ENCODE measurements at regions not wholly inside any gene's neighbourhood (a gene's known extent, or its start where the extent isn't known, plus 50 kb on each side); places are given as distances from the start of the nearest gene placed in this dataset.

DNA sequence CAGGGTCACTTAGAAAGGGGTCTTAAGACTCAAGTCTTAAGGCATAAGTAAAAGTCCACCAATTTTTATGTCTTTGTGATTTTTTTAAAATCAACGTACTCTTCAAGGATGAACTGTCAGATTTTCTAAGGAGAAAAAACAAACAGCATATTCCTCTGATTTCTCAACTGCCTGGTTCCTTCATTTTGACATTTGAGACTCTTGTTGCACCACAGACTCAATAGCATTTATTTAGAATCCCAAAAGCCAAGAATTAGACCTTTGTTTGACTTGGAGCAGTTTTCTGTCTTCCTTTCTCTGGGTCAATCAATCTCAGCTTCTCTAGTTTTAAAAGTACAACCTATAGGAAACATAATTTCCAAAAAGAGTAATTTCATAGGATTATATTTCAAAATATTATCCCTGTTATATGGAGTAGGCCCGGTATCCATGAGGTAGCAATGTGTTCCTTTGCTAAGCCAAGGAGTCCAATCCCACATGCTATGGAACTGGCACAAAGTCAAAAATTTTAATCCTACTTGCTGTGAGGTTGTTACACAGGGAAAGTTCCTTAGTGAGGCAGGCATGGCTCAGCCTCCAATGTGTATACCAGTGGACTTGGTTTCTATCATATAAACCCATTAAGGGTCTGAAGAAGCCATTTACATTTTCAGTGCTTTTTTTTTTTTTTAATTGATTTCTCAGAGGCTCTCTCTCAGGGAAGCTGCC, 405.7 kb downstream of the KIF16B start:
- no peak overlapping the region for H3K4me3 ChIP-seq (ENCODE audit: low read length)
- TF ChIP-seq, protein P1, sequence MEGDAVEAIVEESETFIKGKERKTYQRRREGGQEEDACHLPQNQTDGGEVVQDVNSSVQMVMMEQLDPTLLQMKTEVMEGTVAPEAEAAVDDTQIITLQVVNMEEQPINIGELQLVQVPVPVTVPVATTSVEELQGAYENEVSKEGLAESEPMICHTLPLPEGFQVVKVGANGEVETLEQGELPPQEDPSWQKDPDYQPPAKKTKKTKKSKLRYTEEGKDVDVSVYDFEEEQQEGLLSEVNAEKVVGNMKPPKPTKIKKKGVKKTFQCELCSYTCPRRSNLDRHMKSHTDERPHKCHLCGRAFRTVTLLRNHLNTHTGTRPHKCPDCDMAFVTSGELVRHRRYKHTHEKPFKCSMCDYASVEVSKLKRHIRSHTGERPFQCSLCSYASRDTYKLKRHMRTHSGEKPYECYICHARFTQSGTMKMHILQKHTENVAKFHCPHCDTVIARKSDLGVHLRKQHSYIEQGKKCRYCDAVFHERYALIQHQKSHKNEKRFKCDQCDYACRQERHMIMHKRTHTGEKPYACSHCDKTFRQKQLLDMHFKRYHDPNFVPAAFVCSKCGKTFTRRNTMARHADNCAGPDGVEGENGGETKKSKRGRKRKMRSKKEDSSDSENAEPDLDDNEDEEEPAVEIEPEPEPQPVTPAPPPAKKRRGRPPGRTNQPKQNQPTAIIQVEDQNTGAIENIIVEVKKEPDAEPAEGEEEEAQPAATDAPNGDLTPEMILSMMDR (conservative IDR thresholded peaks at IDR 0.05; ENCODE audit: low read length): no peak
- no peak for DNase-seq (ENCODE audit: low read depth)

DNA sequence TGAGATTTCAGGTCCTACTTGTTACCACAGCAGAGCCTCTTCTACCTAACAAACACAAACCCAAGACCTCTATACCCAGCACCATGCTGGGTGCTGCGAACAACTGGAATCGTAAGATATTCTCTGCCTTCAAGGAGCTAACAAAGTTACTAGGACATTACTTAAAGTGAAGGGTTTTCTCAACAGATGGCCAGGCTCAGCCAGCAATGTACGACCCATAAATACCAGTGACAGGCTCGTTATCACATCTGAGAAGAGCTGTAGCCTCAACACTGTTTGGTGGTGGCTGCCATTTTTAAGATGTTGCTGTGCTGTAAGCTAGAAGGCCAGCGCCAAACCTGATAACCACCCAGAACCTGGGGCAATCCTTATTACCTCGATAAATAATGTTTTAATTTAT, 406.5 kb downstream of the KIF16B start:
- TF ChIP-seq, protein P1 (conservative IDR thresholded peaks at IDR 0.05; ENCODE audit: low read length): no peak
- no peak overlapping the region for H3K4me3 ChIP-seq (ENCODE audit: low read length)
- no peak for DNase-seq (ENCODE audit: low read depth)

GRCh38 chr20:16158976-16159286, 414.3 kb downstream of the KIF16B start:
- H3K4me3 ChIP-seq (ENCODE audit: low read length): no peak overlapping the region
- no peak for DNase-seq (ENCODE audit: low read depth)
- TF ChIP-seq, protein P1 (conservative IDR thresholded peaks at IDR 0.05; ENCODE audit: low read length): no peak

DNA sequence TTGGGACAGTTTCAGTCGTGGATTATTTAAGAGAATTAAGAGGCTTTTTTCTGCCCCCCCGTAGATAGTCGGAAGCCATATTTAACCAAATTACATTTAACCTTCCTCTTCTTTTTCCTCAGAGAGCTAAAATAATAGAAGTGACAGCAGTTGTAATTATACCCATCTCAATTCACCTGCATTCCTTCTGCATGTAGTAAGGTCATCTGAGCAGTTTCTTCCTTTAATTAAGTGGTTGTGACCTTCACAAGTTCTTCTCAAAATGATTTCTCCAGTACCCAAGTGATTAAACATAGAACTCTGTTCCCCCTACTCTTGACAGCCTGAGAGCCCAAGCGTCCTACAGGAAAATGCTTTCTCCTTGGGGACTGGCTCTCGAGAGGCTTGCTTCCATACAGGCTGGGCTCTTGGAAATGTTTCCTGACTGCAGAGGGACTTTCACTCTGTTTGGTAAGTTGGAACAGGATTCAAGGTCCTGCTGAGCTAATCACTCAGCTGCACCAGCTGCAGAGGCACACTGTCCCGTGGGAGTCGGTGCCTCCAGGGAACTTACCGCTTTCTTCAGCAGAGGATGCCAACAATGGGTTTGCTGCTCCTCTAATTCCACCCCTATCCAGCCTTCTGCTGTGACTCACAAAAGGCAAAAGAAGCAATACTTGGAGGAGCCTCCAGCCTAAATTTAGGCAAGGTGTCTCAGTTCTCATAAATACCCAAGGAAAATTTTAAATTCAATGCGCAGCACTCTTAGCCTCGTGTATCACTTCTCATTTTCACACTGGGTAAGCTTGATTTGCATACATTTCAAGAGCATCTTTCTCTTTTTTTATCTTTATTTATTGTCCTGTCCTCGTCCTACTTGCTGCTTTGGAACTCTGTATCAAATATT, 414.9 kb downstream of the KIF16B start:
- no peak for DNase-seq (ENCODE audit: low read depth)
- TF ChIP-seq, protein P1 (conservative IDR thresholded peaks at IDR 0.05; ENCODE audit: low read length): no peak
- H3K4me3 ChIP-seq (ENCODE audit: low read length): no peak overlapping the region

DNA sequence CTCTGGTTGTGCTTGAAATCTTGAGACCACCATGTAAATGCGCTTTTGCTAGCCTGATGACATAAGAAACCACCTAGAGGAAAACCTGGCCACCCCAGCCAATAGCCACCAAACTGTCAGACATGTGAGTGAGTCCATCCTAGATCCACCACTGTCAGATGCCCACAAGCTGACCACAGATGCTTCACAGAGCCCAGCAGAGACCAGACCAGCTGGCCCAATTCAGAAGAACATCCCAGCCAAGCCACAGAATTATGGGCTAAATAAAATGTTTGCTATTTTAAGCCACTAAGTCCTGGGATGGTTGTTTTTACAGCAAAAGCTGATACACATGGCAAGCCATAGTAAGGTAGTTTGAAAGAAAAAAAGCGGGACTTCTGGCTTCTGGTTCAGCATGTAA, 425.3 kb downstream of the KIF16B start:
- no peak for DNase-seq (ENCODE audit: low read depth)
- H3K4me3 ChIP-seq (ENCODE audit: low read length): no peak overlapping the region
- TF ChIP-seq, protein P1 (conservative IDR thresholded peaks at IDR 0.05; ENCODE audit: low read length): no peak

DNA sequence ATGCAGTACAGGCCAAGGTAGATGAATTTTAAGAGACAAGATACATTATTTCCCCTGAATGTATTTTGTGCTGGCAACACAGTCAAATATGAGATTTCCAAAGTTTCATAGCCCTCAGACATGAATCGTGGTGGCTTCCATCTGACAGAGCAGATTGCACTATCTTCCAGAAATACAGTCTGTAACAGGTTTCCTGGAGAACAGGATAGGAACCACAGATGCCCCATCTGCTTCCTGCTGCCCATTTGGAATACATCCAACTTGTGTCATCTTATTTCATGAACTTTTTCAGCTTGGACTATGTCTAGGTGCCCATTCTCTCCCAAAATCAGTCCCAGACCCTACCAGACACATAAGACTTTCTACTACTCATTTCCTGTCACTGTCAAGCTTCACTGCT, 426.0 kb downstream of the KIF16B start:
- TF ChIP-seq, protein P1 (conservative IDR thresholded peaks at IDR 0.05; ENCODE audit: low read length): no peak
- H3K4me3 ChIP-seq (ENCODE audit: low read length): no peak overlapping the region
- DNase-seq (ENCODE audit: low read depth): no peak

GRCh38 chr20:16145919-16146318, 427.3 kb downstream of the KIF16B start:
- H3K4me3 ChIP-seq (ENCODE audit: low read length): no peak overlapping the region
- TF ChIP-seq, protein P1 (conservative IDR thresholded peaks at IDR 0.05; ENCODE audit: low read length): no peak
- DNase-seq (ENCODE audit: low read depth): no peak

Data from AG10803 (cell line).